Activated CD4-positive, alpha-beta T cell treated with anti-CD3 and anti-CD28 coated beads for 48 hours (primary cell): ENCODE measurements at regions not wholly inside any gene's neighbourhood (a gene's known extent, or its start where the extent isn't known, plus 50 kb on each side); places are given as distances from the start of the nearest gene placed in this dataset.

Source experiments
- DNase-seq: peaks from one replicate; pipeline ENCODE4 v3.0.0-alpha.2; 2020

GRCh38 chrX:36436361-36436760 is 516.8 kb downstream of the CFAP47 start:
- no peak for DNase-seq

GRCh38 chrX:36443007-36443406 is 523.5 kb downstream of the CFAP47 start:
- DNase-seq = no peak

GRCh38 chrX:36445566-36445965 is 526.0 kb downstream of the CFAP47 start:
- DNase-seq = no peak

GRCh38 chrX:36462142-36462541 is 542.6 kb downstream of the CFAP47 start:
- DNase-seq = no peak

GRCh38 chrX:36480441-36480990 is 527.6 kb upstream of the FAM47C start:
- DNase-seq = no peak

- DNase-seq = no peak
These were observed 506.9 kb upstream of the FAM47C start for GRCh38 chrX:36501169-36501702.

GRCh38 chrX:36504625-36505024 is 503.5 kb upstream of the FAM47C start:
- DNase-seq = no peak

- no peak for DNase-seq
These were observed 500.1 kb upstream of the FAM47C start for GRCh38 chrX:36508042-36508441.

GRCh38 chrX:36510736-36511135 is 497.4 kb upstream of the FAM47C start:
- no peak for DNase-seq

GRCh38 chrX:36528661-36529060 is 479.5 kb upstream of the FAM47C start:
- no peak for DNase-seq

- DNase-seq = no peak
These were observed 473.3 kb upstream of the FAM47C start for GRCh38 chrX:36534900-36535299.

GRCh38 chrX:36543499-36543898 is 464.7 kb upstream of the FAM47C start:
- DNase-seq = no peak

GRCh38 chrX:36562986-36563385 is 445.2 kb upstream of the FAM47C start:
- no peak for DNase-seq

- DNase-seq = no peak
These were observed 439.2 kb upstream of the FAM47C start for GRCh38 chrX:36568946-36569345.

GRCh38 chrX:36573720-36574119 is 434.4 kb upstream of the FAM47C start:
- no peak for DNase-seq

- DNase-seq = no peak
These were observed 432.5 kb upstream of the FAM47C start for GRCh38 chrX:36575670-36576069.

GRCh38 chrX:36577006-36577405 is 431.2 kb upstream of the FAM47C start:
- DNase-seq = no peak

- no peak for DNase-seq
These were observed 427.1 kb upstream of the FAM47C start for GRCh38 chrX:36581030-36581429.

- DNase-seq = no peak
These were observed 424.5 kb upstream of the FAM47C start for GRCh38 chrX:36583674-36584073.

- DNase-seq = no peak
These were observed 398.3 kb upstream of the FAM47C start for GRCh38 chrX:36609616-36610585.

- DNase-seq = no peak
These were observed 381.3 kb upstream of the FAM47C start for GRCh38 chrX:36626898-36627297.

GRCh38 chrX:36640232-36640631 is 367.9 kb upstream of the FAM47C start:
- DNase-seq = no peak

- no peak for DNase-seq
These were observed 366.1 kb upstream of the FAM47C start for GRCh38 chrX:36642052-36642451.

- no peak for DNase-seq
These were observed 357.5 kb upstream of the FAM47C start for GRCh38 chrX:36650622-36651021.
